BJ (cell line): ENCODE measurements at regions not wholly inside any gene's neighbourhood (a gene's known extent, or its start where the extent isn't known, plus 50 kb on each side); places are given as distances from the start of the nearest gene placed in this dataset. TPM values are rescaled to one million over a fixed set of nuclear protein-coding genes. Genes with fewer than 3 reads are reported as not detected.
"Not testable (repeated sequence)": the region's sequence is repeated elsewhere in the genome, so short reads cannot be mapped to it uniquely, and the experiment has no call there.

Experiments used
- CTCF ChIA-PET: fragments of 350-600 bp; formaldehyde crosslinking; extraction: SDS; loops from one replicate; lab custom pipeline; 2021; ENCODE audit warnings: antibody characterized with exemption, inconsistent platforms; lab: Yijun Ruan, JAX
- POLR2A ChIA-PET: fragments of 300-600 bp; sonication (Branson Sonifier 250); formaldehyde crosslinking; extraction: SDS; loops from one replicate; lab custom pipeline; 2021; ENCODE audit warnings: antibody characterized with exemption; lab: Charles Lee
- DNase-seq: peaks from one replicate; pipeline ENCODE4 v3.0.0-alpha.2; 2011; ENCODE audit warnings: low read depth
- H3K27me3 ChIP-seq: 2 replicates; pipeline ENCODE4 v1.6.0; 2011; ENCODE audit warnings: low read length; ENCODE audit not compliant: control insufficient read depth, insufficient read depth
- H3K36me3 ChIP-seq: 2 replicates; pipeline ENCODE4 v1.5.1; 2011; ENCODE audit warnings: low read length; ENCODE audit not compliant: control insufficient read depth, insufficient read depth
- H3K4me3 ChIP-seq: 2 replicates; pipeline ENCODE4 v1.5.1; 2011; ENCODE audit warnings: low read depth, mild to moderate bottlenecking, control low read depth, low read length
- CTCF ChIP-seq: IDR thresholded peaks from 2 replicates; pipeline ENCODE4 v1.5.1; 2011; ENCODE audit warnings: low read depth, mild to moderate bottlenecking, control low read depth, inconsistent platforms, low read length, moderate library complexity; ENCODE audit not compliant: insufficient read depth
- small RNA-seq: library from RNA; depleted of rRNA; stranded (forward); fragments of <200 nt; gene quantifications from one replicate; pipeline ENCODE3, GENCODE V24; 2012; ENCODE audit warnings: low replicate concordance, low read depth; ENCODE audit not compliant: insufficient read length

DNA sequence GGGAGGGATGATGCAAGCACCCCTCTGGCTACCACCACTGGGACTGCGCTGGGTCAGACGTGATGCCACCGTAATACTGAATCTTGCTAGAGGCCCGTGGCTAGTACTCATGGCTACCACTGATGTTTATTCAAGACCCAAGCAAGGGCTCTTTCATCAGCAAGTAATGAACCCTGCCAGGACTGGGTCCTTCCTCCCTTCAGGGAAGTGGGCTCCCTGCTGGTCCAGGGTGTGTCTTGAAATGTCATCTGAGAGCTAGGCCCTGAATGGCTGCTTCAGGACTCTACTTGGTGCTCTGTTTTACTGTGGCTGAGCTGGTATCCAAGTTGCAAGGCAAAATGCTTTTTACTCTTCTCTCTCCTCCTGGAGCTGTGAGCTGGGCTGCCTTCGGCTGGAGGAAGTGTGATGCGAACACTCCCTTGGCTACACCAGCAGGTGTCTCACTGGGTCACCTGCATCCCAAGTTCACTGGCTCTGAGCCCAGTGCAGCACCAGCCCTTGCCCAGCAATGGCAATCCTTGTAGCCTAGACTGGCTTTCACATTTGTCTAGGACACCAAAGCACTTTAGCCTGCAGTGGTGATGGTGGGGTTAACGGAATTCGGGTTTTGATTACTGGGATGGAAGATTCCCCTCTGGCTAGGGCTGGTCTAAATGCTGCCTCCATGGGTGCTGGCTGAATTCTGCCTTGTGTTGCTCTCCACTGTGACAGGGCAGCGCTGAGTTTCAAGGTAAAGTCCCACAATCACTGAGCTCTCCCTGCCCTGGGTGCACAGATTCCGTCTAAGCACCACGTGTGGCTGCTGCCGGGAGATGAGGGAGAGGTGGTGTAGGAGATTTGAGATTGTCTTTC, 98.6 kb downstream of the USP22 start:
- CTCF ChIA-PET, result interaction anchor here (0.6 kb wide), 1 partner anchor 717 kb away, joined by 3 read pairs; no protein-coding TSS in a partner anchor
- no peak for DNase-seq
- POLR2A ChIA-PET, result no interaction called here
- H3K36me3 ChIP-seq, result no peaks in the 10 kb centered on the region
- peaks cover 24% of the 10 kb centered on the region for H3K27me3 ChIP-seq
- no peak overlapping the region for H3K4me3 ChIP-seq
- no peak for TF ChIP-seq CTCF

GRCh38 chr17:20947708-20948107, 95.1 kb downstream of the USP22 start:
- H3K4me3 ChIP-seq, H3K36me3 ChIP-seq, DNase-seq, POLR2A ChIA-PET, CTCF ChIA-PET: not testable (repeated sequence)
- peaks cover 27% of the 10 kb centered on the region for H3K27me3 ChIP-seq

- no peak overlapping the region for H3K4me3 ChIP-seq
- H3K27me3 ChIP-seq, result peaks cover 26% of the 10 kb centered on the region
- CTCF ChIA-PET, result no interaction called here
- DNase-seq, result no peak
- POLR2A ChIA-PET, result no interaction called here
- TF ChIP-seq CTCF, result no peak
- H3K36me3 ChIP-seq, result no peaks in the 10 kb centered on the region
Observed at GRCh38 chr17:20948984-20949777, 93.6 kb downstream of the USP22 start.

Small RNA genes in the stretch of these regions (small RNA-seq; reads per million reads assigned to genes)
- not detected for gene AC087499.6
- not detected for gene RNU6-1178P
